Left lung (tissue), 4 donors: ENCODE measurements at regions not wholly inside any gene's neighbourhood (a gene's known extent, or its start where the extent isn't known, plus 50 kb on each side); places are given as distances from the start of the nearest gene placed in this dataset.

ENCODE experiments used
- ATAC-seq: fragments of 200-7000 bp; cut with Tn5 transposase; one replicate; pipeline ENCODE4 v1.9.1; 2020; ENCODE audit warnings: moderate library complexity
- DNase-seq, 4 donors: peaks; one replicate each; pipeline ENCODE4 v3.0.0-alpha.2; 2013 to 2020
- H3K27ac ChIP-seq, 2 donors: fragments of 200-600 bp; sonication (generic) in 1 of 2; one replicate each; pipeline versions ENCODE4 v1.5.0 to v1.8.0; 2020 to 2021
- H3K27me3 ChIP-seq, 2 donors: fragments of 200-600 bp; sonication (generic) in 1 of 2; one replicate each; pipeline versions ENCODE4 v1.5.0 to v1.8.0; 2020 to 2021
- H3K36me3 ChIP-seq, 2 donors: fragments of 200-600 bp; sonication (generic) in 1 of 2; one replicate each; pipeline versions ENCODE4 v1.5.0 to v1.8.0; 2020 to 2021
- H3K4me1 ChIP-seq, 2 donors: fragments of 200-600 bp; one replicate each; pipeline ENCODE4 v1.8.0; 2021
- H3K4me3 ChIP-seq, 2 donors: fragments of 200-600 bp; sonication (generic) in 1 of 2; one replicate each; pipeline versions ENCODE4 v1.5.0 to v1.8.0; 2020 to 2021; ENCODE audit warnings: mild to moderate bottlenecking in 1 of 2
- H3K9me3 ChIP-seq, 2 donors: fragments of 200-600 bp; sonication (generic) in 1 of 2; one replicate each; pipeline versions ENCODE4 v1.5.0 to v1.8.0; 2020 to 2021
- intact Hi-C, 2 donors: fragments of 100-400 bp; cut with DNase I; formaldehyde crosslinking; loops; one replicate each; pipeline versions ENCODE4 v1.11.2 to v1.14.2; 2022
- TF ChIP-seq, protein P1 (sequence below), 2 donors: fragments of 200-600 bp; sonication (generic) in 1 of 2; IDR thresholded peaks; one replicate each; pipeline versions ENCODE4 v1.5.0 to v1.8.0; 2021; ENCODE audit warnings: antibody characterized with exemption in 2 of 2
- donor health status: DM: no; HTN: yes; CAD: no.
- donor health status: DM: no; HTN: no; CAD: no.

DNA sequence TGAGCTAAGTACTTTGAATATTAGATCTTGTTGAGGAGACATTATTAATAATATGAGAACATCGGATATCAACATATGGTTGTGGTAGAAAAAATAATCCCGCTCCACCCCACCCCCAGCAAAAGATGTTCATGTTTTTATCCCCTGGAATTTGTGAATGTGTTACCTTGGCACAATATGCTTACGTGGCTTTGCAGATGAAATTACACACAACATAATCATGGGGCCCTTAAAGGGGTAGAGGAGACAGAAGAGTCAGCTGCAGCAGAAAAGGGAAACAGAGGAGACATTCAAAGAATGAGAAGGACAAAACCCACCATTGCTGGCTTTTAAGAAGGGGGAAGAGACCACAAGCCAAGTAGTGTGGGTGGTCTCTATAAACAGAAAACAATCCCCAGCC, 104.1 kb downstream of the SEC16B start:
- Histone ChIP-seq H3K9me3 (no peaks in the 10 kb centered on the region), H3K36me3 (no peaks in the 10 kb centered on the region), H3K4me3 (no peak overlapping the region), H3K27me3 (no peaks in the 10 kb centered on the region), H3K27ac (no peak overlapping the region), H3K4me1 (no peaks in the 10 kb centered on the region)
- ATAC-seq = no peak
- no peak for DNase-seq
- intact Hi-C loops = no loop called here
- TF ChIP-seq, protein P1, sequence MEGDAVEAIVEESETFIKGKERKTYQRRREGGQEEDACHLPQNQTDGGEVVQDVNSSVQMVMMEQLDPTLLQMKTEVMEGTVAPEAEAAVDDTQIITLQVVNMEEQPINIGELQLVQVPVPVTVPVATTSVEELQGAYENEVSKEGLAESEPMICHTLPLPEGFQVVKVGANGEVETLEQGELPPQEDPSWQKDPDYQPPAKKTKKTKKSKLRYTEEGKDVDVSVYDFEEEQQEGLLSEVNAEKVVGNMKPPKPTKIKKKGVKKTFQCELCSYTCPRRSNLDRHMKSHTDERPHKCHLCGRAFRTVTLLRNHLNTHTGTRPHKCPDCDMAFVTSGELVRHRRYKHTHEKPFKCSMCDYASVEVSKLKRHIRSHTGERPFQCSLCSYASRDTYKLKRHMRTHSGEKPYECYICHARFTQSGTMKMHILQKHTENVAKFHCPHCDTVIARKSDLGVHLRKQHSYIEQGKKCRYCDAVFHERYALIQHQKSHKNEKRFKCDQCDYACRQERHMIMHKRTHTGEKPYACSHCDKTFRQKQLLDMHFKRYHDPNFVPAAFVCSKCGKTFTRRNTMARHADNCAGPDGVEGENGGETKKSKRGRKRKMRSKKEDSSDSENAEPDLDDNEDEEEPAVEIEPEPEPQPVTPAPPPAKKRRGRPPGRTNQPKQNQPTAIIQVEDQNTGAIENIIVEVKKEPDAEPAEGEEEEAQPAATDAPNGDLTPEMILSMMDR (IDR thresholded peaks at IDR 0.05) = no peak

DNA sequence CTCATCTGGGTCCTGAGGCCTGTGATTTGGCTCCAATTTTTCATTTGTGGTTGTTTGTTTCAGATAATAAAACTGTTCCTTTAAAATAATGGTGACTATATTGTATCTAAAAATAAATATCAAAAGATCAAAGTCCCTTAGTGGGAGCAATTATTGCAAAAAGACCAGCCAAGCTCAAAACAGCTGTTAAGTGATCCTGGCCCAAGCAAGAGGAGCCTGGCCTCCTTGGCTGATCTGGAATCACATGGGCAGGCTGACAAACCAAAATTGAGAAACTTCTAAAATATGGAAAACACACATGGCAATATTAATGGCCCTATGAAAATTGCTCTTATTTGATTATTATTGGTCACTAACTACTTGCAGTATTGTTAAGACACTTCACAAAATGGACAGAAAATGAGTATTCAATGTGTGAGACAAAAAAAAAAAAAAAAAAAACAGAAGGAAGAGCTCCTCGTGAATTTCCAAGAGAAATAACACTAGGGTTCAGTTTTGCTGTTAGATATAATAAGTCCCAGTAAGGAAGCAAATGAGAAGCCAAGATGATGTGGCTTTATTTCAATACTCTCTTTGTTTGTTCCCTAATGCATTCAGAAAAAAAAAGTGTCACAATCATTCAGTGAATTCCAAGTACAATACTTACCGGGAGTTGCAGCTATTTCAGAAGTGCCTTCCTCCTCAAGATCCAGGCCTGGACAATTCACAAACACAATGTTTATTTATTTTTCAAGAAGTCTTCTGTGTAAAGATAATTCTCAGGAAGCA, 105.1 kb downstream of the SEC16B start:
- TF ChIP-seq, protein P1 (IDR thresholded peaks at IDR 0.05) = no peak
- H3K9me3 ChIP-seq = no peaks in the 10 kb centered on the region
- no peaks in the 10 kb centered on the region for H3K4me1 ChIP-seq
- DNase-seq (no peak), ATAC-seq (peak; percentile 15)
- no peak overlapping the region for H3K27ac ChIP-seq
- H3K4me3 ChIP-seq = no peak overlapping the region
- no peaks in the 10 kb centered on the region for H3K27me3 ChIP-seq
- no peaks in the 10 kb centered on the region for H3K36me3 ChIP-seq
- intact Hi-C loops = no loop called here

DNA sequence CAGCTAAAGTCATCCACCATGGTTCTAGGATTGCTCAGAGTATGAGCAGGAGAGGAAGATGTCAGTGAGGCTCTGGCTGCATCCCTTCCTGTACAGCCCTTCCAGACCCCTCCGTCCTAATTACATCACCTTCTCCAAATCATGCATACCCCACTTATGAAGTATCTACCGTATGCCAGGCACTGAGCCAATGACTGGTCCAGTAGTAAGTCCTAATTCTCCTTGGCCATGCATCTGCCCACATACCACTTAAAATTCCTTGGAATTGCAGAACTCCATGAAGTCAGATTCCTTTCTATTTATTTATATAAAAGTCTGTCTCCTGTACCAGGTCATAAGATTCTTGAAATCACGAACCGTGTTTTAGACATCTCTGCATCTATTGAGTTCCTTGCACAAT, 106.1 kb downstream of the SEC16B start:
- intact Hi-C loops = no loop called here
- Histone ChIP-seq H3K36me3 (no peaks in the 10 kb centered on the region), H3K9me3 (no peaks in the 10 kb centered on the region), H3K27ac (no peak overlapping the region), H3K27me3 (no peaks in the 10 kb centered on the region), H3K4me3 (no peak overlapping the region), H3K4me1 (no peaks in the 10 kb centered on the region)
- DNase-seq = no peak
- no peak for ATAC-seq
- TF ChIP-seq, protein P1 (IDR thresholded peaks at IDR 0.05) = no peak

DNA sequence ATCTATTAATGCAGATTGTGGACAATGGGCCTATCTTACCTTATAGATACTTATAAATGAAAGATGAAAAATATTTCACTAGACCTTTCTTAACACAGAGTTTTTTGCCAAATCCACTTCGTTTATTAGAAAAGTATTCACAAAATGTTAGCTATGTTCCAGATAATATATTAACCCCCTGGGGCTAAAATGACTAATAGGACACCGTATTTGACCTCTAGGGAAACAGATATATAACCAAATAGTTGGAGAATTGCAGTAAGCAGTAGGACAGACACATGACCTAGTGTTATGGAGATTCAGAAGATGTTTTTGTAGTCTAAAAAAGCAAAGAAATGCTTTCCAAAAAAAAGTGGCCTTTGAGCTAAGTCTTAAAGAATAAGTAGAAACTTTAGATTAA, 106.9 kb downstream of the SEC16B start:
- Histone ChIP-seq H3K36me3 (no peaks in the 10 kb centered on the region), H3K27ac (no peak overlapping the region), H3K27me3 (no peaks in the 10 kb centered on the region), H3K9me3 (no peaks in the 10 kb centered on the region), H3K4me3 (no peak overlapping the region), H3K4me1 (no peaks in the 10 kb centered on the region)
- DNase-seq = no peak
- no peak for ATAC-seq
- intact Hi-C loops = no loop called here
- TF ChIP-seq, protein P1 (IDR thresholded peaks at IDR 0.05) = no peak

DNA sequence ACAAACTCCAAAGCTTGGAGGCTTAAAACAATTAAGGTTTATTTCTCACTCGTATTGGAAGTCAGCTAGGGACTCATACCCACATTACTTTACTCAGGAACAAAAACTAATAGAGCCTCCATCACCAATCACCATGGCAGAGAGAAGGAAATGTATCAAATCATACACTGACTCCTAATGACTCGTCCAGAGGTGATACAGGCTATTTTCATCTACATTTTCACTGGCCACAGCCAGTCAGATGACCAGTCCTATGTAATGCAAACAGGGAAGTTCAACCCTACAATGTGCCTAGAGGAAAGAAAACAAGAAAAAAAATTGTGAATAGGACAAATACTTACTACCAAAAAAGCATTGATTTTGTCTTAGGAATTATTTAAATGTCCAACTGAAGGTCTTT, 110.3 kb downstream of the SEC16B start:
- TF ChIP-seq, protein P1 (IDR thresholded peaks at IDR 0.05) = no peak
- H3K27ac ChIP-seq = no peak overlapping the region
- intact Hi-C loops = no loop called here

More for the DNA sequence above, 110.3 kb downstream of the SEC16B start:
- no peaks in the 10 kb centered on the region for H3K36me3 ChIP-seq
- no peaks in the 10 kb centered on the region for H3K27me3 ChIP-seq
- no peaks in the 10 kb centered on the region for H3K4me1 ChIP-seq
- no peak for DNase-seq
- no peak for ATAC-seq
- H3K9me3 ChIP-seq = no peaks in the 10 kb centered on the region
- no peak overlapping the region for H3K4me3 ChIP-seq
